HG02642 (cell line): ENCODE measurements at regions not wholly inside any gene's neighbourhood (a gene's known extent, or its start where the extent isn't known, plus 50 kb on each side); places are given as distances from the start of the nearest gene placed in this dataset.
"Not testable (repeated sequence)": the region's sequence is repeated elsewhere in the genome, so short reads cannot be mapped to it uniquely, and the experiment has no call there.

Experiments used
- ATAC-seq: cut with Tn5 transposase; IDR thresholded peaks from one replicate; pipeline ENCODE4 v1.9.1; 2021; ENCODE audit warnings: mild to moderate bottlenecking; ENCODE audit not compliant: unreplicated experiment, poor library complexity

DNA sequence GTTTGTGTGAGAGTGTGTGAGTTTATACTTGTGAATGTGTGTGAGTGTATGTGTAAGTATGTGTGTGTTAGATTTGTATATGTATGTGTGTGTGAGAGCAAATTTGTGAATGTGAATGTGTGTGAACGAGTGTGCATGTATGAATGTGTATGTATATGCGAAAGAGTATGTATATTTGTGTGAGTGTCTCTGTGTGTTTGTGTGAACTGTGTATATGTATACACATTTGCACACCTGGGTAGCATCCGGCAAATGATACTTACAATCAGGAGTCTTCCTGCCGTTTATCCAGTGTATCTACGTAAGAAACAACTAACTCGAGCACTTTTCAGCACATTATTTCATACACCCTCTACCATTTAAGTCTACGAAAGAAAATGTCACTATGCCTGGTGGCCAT, 487.4 kb downstream of the TNS3 start:
- ATAC-seq: no peak

DNA sequence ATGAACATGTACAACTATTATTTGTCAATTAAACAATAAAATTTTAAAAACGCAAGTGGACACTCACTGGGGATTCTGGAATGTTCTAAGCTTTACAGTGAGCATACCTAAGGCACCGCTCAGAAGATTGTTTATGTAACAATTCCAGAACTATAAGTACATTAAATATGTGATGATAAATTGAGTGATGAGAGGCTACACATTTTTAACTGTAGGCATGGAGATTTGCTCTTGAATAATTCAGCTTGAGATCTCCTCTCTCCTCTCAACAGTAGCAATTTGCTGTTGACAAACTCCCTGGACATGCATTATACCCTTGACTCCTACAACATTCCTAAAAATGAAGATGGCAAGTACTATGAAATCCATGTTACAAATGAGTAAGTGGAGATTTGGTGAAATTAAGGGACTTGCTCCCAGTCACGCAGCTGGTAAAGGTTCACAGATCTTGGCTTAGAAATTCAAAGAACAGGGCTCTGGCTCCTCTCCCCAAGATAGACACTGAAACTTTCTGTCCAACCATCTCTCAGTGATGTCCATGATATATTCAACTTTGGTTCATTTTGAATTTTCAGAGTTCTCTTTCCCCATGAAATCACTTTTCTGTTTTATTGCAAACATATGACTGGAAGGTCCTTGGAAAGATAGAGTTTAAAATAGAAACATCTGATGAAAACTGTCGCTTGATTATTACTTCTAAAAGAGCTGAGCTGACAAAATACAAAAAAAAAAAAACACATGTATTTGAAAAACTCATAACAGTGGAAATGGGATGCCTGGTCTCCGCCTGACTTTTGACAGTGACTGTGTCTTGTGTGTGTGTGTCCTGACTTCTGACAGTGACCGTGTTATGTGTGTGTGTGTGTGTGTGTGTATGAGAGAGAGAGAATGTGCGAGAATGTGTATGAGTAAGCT, 488.3 kb downstream of the TNS3 start:
- no peak for ATAC-seq

DNA sequence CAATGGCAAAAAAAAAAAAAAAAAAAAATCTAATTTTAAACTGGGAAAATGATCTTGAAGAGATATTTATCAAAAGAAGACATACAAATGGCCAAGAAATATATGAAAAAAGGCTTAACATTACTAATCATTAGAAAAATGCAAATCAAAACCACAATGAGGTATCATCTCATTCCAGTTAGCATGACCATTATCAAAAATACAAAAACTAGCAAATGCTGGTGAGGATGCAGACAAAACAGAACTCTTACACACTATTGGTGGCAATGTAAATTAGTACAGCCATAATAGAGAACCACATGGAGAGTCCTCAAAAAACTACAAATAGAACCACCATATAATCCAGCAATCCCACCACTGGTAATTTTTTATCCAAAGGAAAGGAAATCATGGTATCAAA, 489.6 kb downstream of the TNS3 start:
- ATAC-seq: no peak

DNA sequence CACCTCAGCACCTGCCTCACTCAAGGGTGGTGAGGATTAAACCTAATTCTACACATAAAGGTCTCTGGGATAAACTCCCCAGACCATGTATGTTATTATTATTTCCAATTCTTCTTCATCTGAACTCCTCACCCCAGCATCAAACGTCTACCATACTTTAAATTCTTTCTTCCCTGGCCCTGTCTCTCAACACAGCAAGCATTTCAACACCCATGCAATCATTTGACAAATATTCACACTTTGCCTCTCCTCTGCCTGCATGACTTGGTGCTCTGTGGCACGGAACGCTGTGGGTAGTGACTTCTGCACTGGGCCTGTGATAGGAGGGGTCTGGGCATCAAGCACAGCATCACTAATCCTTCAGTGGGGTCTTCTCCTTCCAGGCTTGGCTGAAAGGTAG, 490.8 kb downstream of the TNS3 start:
- no peak for ATAC-seq

DNA sequence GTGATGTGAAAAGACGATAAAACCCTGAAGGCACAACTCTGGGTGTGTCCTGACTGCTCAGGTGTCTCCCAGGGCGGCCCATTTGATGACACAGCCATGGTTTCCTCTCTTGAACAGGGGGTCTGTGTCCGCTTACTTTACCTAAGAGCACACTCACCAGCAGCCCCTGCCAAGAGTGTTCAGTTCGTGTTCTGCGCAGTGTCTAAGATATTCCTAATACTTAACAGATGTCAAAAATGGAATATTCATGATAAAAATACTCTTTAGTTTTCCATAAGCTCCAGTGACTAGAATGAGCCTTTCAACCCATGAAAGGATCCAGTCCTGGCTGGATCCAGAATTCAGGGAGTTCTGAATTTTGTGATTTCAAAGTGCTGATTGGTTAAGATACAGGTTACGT, 492.4 kb downstream of the TNS3 start:
- ATAC-seq: no peak

DNA sequence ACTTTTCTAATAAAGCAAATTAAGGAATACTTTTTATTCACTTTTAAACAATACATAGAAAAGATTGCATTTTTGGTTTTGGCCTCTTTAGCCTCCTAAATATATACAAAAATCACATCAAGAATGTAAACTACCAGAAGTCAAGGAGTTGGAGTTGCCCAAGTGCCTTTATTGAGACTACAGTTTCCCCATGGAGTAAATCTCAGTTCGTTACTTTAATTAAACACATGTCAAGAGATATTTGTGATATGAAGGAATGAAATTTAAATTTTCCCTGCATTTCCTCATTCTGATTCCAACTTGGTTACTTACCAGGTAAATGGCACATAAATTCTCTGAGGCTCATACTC, 492.9 kb downstream of the TNS3 start:
- ATAC-seq: no peak

DNA sequence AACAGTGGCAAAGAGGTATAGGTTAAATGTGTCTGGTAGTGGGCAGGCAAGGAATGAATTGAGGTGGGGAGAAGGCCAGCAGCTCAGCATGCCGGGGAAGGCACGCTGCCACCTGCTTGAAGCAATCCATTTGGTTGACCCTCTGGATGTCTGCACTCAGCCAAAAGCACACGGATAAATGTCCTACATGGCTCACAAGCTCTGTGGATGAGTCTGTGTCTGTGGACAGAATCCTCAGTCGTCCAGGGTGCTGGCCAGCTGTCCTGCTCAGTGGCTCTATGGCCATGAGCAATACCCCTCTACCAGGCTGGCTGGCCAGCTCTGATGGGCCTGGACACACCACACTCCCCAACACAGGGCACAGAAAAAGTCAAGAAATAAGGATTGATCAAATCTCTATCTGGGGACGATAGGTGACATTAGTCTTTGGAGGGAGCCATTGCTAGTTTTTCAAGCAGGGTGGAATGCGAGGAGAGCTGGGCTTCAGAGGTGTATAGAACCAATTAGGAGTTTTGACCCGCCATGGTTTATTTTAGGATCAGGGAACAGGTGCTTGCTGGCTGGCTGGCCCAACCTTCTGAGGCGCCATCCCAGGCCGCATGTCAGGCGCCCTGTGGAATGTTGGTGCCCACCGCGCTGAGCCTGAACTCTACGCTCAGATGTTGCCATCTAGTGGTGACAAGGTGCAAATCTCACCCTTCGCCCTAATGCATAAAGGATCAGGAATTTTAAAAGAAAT, 493.4 kb downstream of the TNS3 start:
- peak; percentile 81 for ATAC-seq

DNA sequence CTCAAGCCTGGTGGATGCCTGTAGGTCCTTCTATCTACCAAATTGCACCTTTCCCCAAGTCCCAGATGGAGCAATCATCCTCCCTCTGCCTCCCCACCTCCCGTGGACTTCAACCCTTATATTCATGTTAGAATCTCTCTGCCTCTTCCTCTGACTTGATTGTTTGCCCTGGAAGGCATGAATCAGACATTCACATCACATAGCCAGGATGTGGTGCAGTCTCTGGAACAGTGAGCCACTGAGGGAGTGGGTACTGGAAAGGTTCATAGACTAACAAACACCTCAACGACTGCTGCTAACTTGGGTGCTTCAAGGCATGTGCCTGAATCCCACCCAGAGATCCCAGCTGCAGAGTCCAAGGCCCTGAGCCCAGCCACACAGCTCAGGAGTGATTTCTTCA, 494.0 kb downstream of the TNS3 start:
- ATAC-seq: no peak

DNA sequence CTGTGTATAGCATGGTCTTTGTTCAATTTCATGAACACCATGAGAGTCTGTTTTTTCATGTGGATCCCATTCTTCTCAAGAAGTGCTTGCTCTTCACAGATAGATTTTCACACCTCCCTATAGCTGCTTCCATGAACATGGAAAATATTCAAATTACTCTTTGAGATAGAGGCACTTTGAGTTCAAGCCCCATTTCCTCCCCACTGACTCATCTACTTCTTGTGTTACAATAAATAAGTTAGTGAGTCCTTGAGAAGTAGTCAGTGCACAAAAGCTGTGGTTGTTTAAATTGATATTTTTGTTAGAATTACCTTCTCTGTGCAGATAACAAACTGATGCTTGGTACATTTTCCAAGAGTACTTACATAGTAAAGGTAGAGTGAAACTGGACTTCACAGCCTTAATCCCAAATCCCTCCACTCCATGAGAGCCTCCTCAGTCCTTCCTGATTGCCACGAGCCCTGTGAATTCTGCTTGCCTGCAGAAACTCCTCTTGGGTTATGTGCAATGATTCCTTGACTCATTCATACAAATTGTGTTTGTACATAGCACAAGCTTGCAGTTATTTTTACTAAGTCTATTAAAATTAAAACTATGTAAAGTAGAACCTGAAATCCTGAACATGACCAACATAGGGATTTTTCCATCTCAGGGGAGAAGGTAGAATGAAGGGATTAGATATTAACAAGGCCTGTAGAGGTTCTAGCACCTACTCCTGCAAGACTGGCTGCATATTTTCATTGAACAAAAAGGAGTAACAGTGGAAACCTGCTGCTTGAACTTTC, 496.2 kb downstream of the TNS3 start:
- ATAC-seq: no peak

DNA sequence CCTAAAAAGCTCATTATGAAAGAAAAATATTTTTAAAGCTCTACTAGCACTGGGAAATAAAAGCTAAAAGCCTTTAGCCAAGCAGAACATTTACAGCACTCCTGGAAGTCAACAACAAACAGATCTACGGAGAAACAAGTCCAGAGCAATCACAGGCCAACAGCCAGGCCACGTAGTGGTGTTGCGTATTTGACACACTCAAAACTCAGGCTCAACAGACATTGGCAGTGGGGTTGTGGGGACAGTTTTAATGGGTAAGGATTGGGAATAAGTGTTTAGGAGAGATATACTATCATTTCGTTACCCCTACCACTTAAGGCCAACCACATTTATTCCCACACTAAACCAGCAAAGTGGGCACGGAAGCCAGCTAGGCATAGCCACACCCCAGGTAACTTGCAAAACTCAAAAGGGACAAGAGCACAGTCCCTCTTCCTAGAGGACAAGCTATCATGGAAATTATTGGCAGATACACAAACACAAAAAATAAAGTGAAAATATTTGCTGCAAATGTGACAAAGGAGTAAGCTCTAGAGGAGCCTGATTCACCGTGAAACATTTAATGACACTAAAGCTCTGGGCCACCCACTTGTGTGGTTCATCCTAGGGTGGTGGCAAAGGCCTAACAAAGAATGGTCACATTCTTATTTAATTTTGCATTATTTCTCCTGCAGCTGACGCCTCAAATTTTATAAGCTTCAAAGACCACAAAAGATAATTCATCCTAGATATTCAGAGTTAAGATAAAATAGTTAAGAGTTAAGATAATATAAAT, 498.2 kb downstream of the TNS3 start:
- ATAC-seq: no peak

DNA sequence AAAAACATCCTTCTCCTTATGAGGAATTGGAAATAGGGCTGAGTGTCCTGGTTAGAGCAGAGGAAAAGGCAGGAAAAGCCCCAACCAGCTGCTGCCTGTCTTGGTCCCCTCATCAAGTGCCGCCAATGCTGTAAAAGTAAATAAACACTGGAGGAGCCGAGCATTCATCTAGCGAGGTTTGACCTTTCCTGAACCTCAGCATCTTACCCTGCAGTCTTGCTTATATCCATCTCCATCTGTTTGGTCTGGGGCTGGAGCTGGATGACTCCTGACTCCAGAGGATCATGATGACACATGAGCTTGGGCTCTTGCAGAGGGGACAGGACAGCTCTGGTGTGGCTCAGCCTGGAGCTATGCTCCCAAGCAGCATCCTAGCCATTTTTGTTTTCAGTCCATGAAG, 501.1 kb downstream of the TNS3 start:
- no peak for ATAC-seq

DNA sequence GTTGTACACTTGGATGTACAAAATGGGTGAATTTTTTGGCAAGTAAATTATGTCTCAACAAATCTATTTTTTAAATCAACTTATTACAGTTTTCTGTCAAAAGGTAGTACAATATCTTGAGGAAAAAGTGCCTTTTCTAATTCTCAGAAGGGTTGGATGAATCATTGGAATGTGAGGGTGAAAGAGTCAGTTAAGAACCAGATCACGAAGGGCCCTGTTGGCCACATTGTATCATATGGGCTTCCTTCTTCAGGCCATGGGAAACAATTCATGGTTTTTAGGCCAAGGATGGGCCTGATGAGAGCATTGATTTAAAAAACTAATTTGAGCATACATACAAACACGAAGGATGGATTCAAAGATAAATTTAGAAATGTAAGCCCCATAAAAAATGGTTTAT, 503.7 kb downstream of the TNS3 start:
- no peak for ATAC-seq

DNA sequence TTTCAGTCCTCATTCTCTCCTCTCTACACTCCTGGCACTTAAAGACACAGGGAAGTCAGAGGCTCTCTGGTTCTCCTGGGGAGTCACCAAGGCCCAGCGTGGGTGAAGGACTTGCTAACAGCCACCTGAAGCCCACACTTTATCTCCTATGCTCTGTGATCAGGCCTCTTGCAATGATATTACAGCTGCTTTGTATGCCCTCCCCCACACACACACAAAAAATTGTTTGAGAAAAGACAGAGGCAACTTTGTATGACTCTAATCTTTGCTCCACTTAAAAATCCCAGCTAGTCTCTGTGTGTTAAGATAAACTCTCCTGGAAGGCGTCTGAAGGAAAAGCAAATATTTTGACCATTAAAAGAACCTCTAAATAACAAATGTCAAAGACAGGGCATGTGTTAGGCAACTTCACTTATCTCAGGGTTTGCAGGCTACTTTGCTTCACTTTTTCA, 507.2 kb downstream of the TNS3 start:
- ATAC-seq: no peak

DNA sequence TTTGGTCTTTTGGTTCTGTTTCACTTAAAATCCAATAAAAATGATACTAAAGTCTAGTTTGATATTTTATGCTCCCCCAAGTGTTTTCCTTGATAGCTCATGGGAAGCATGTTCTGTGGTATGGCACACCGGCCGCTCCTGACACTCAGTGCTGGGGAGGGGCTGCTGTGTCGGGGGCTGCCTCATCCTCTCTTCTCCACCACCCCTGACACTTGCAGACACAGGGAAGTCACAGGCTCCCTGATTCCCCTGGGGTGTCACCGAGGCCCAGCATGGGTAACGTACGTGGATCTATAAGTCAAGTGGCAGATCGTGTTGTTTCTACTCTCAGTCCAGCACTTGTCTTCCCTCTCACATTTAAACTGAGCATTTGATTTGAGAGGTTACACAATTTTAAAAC, 508.6 kb downstream of the TNS3 start:
- no peak for ATAC-seq

DNA sequence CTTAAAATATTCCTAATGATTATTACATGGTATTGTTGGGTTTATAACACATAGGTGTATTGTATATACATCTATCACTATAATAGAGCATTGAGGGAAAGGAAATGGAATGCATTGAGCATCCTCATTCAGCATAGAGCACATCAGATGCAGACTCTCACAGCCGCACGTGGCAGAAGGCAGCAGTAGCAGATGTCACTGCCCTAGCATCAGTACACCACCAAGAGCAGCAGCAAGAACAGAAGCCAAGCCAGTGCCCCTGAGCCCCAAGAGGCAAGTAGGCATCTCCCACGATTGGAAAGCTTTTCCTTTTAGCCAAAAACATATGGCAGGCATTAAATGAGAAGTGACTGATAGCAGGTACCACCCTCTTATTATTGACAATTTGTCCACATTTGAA, 510.0 kb downstream of the TNS3 start:
- ATAC-seq: no peak

DNA sequence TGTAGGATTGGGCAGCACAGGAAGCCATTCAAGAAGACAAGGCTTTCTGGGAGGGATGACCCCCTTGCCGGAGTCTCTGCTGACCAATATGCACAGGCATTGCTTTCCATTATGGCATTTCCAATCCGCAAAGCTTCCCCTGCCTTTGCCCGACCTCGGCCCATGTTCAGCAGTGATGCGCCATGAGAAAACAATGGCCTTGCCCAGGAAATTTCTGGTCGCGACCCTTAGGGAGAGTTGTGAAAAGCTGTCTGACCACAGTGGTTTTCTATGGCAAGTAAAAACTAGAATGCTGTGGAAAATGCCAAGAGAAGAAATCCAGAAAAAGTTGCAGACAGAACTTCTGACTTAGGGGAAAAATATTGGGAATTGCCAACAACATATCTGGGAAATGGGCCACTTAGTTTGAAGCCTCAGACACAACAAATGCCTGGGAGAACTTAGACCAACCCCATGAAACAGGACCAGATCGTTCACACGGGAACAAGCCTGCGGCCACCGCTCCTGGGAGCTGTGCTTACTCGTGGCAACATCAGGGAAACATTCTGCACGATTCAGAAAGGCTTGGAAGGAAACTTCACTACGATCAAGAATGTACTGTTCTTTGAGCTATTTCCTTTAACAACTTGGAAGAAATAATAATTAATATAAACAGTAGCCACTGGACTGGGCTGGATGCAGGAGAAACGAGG, 512.4 kb downstream of the TNS3 start:
- ATAC-seq: no peak

DNA sequence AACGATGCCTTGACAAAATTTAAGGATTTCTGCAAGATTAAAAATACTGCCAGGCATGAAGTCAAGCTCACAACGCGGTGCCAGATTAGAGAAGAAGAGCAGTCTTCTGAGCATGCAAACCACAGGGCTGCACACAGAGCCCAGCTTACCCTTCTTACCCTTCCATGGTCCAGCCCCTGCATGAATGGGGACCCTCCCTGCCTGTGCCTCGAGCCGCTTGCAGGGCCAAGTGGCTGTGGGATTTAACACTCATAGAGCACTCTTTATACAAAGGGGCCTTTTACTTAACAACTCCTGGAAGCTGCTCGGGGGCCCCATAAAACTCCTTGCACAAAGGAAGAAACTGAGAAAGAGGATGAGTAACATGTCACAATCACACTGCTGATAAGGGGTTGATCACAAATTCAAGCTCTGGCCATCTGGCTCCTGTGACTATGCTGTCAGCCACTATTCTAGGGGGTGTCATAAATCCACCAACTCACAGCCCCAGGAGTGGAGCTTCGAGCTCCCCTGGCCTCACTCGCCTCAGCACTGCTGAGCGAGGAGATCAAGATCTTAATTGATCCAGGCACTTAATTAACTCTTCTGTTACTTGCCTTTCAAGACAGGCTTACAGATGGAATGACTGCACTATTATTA, 514.8 kb downstream of the TNS3 start:
- no peak for ATAC-seq

DNA sequence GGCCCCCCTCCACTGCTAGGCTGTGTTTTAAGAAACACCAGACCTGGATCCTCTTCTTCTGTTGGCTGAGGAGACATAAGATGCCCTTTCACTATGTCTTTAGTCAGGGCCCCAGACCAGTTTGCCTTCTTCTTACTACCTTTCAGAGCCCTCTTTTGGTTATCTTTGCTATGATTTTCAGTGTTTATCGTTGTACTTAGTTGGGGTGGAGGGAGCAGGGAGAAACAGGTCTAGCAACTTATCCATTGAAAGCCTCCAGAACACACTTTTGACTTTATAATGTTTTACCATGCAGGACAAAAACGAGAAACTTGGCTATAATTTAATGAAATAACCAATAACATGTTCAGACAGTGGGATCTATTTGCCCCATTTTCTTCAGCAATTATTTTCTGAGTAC, 525.2 kb downstream of the TNS3 start:
- no peak for ATAC-seq

DNA sequence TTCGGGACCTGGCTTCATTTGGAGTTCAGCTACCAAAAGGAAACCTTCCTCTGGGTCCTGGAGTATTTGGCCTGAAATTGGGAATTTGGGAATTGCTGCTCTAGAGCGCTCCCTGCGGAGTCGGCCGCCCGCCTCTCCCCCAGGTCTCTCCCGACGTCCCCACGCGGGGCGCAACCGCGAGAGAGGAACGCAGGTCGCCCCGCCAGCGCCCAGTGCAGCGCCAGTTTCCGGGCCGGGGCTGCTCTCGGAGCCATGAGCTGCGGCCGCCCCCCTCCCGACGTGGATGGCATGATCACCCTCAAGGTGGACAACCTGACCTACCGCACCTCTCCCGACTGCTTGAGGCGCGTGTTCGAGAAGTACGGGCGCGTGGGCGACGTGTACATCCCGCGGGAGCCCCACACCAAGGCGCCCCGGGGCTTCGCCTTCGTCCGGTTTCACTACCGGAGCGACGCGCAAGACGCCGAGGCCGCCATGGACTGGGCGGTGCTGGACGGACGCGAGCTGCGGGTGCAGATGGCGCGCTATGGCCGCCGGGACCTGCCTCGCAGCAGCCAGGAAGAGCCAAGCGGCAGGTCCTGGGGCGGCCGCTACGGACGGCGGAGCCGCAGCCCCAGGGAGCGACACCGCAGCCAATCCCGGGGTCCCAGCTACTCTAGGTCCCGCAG, 529.2 kb downstream of the TNS3 start:
- ATAC-seq: not testable (repeated sequence)
